ENCODE measurements at regions not wholly inside any gene's neighbourhood (a gene's known extent, or its start where the extent isn't known, plus 50 kb on each side); places are given as distances from the start of the nearest gene placed in this dataset.

- TF ChIP-seq CTCF (IDR thresholded peaks at IDR 0.05; ENCODE audit: insufficient read depth, low read length), result no peak
- no peak for TF ChIP-seq POLR2AphosphoS5 (IDR thresholded peaks at IDR 0.05; ENCODE audit: low read depth)
- no peak for TF ChIP-seq REST (IDR thresholded peaks at IDR 0.05; ENCODE audit: insufficient replicate concordance, low read depth)
- TF ChIP-seq SPI1 (IDR thresholded peaks at IDR 0.05; ENCODE audit: borderline replicate concordance, low read depth), result no peak
- TF ChIP-seq GABPA (IDR thresholded peaks at IDR 0.05; ENCODE audit: low read depth), result no peak
Observed at GRCh38 chr1:14529475-14529874, 69.0 kb upstream of the KAZN start.
